Hepatocyte (in vitro differentiated cells): ENCODE measurements at regions not wholly inside any gene's neighbourhood (a gene's known extent, or its start where the extent isn't known, plus 50 kb on each side); places are given as distances from the start of the nearest gene placed in this dataset.

ENCODE experiments used
- DNase-seq: peaks from one replicate; pipeline ENCODE4 v3.0.0-alpha.2; 2016; ENCODE audit warnings: low spot score
- H2AFZ ChIP-seq: fragments of 200-600 bp; sonication (generic); 2 replicates; pipeline ENCODE4 v1.6.0; 2016; ENCODE audit warnings: antibody characterized with exemption, mild to moderate bottlenecking
- H3K27ac ChIP-seq: fragments of 200-600 bp; sonication (generic); 2 replicates; pipeline ENCODE4 v1.5.1; 2016; ENCODE audit warnings: mild to moderate bottlenecking
- H3K27me3 ChIP-seq: fragments of 200-600 bp; sonication (generic); 2 replicates; pipeline ENCODE4 v1.6.1; 2016
- H3K36me3 ChIP-seq: fragments of 200-600 bp; sonication (generic); replicated peaks from 2 replicates; pipeline ENCODE4 v1.5.1; 2016; ENCODE audit warnings: low read depth; ENCODE audit not compliant: insufficient read depth
- H3K4me1 ChIP-seq: fragments of 200-600 bp; sonication (generic); 2 replicates; pipeline ENCODE4 v1.5.1; 2016; ENCODE audit warnings: mild to moderate bottlenecking, moderate library complexity; ENCODE audit not compliant: insufficient read depth
- H3K4me2 ChIP-seq: fragments of 200-600 bp; sonication (generic); 2 replicates; pipeline ENCODE4 v1.6.0; 2016
- H3K4me3 ChIP-seq: fragments of 200-600 bp; sonication (generic); 2 replicates; pipeline ENCODE4 v1.5.1; 2016; ENCODE audit warnings: mild to moderate bottlenecking
- H3K79me2 ChIP-seq: fragments of 200-600 bp; sonication (generic); 2 replicates; pipeline ENCODE4 v1.6.0; 2017; ENCODE audit warnings: mild to moderate bottlenecking
- H3K9me2 ChIP-seq: fragments of 200-600 bp; sonication (generic); replicated peaks from 2 replicates; pipeline ENCODE4 v1.6.0; 2017; ENCODE audit warnings: mild to moderate bottlenecking; ENCODE audit not compliant: insufficient read depth
- H3K9me3 ChIP-seq: fragments of 200-600 bp; sonication (generic); 2 replicates; pipeline ENCODE4 v1.5.1; 2016; ENCODE audit warnings: low read depth, mild to moderate bottlenecking
- H4K20me1 ChIP-seq: fragments of 200-600 bp; sonication (generic); 2 replicates; pipeline ENCODE4 v1.6.0; 2016; ENCODE audit warnings: mild to moderate bottlenecking; ENCODE audit not compliant: insufficient read depth, poor library complexity, severe bottlenecking
- EZH2 ChIP-seq: fragments of 200-600 bp; sonication (generic); IDR thresholded peaks from 2 replicates; pipeline ENCODE4 v1.6.1; 2016; ENCODE audit warnings: antibody characterized with exemption, mild to moderate bottlenecking, borderline replicate concordance
- EZH2phosphoT487 ChIP-seq: fragments of 200-600 bp; sonication (generic); IDR thresholded peaks from one replicate; pipeline ENCODE4 v1.6.1; 2018; ENCODE audit warnings: antibody characterized with exemption, mild to moderate bottlenecking, low read depth, moderate library complexity; ENCODE audit not compliant: unreplicated experiment, severe bottlenecking
- WGBS: methylation state at CpG from one replicate; pipeline ENCODE4 v1.1.6; 2016; ENCODE audit warnings: low lambda C conversion rate; ENCODE audit errors: missing lambda C conversion rate; 5-methylcytosine and 5-hydroxymethylcytosine counted together
- TF ChIP-seq, protein P1 (sequence below): fragments of 200-600 bp; sonication (generic); IDR thresholded peaks from 2 replicates; pipeline ENCODE4 v1.5.1; 2016; ENCODE audit warnings: antibody characterized with exemption, mild to moderate bottlenecking; ENCODE audit not compliant: poor library complexity

DNA sequence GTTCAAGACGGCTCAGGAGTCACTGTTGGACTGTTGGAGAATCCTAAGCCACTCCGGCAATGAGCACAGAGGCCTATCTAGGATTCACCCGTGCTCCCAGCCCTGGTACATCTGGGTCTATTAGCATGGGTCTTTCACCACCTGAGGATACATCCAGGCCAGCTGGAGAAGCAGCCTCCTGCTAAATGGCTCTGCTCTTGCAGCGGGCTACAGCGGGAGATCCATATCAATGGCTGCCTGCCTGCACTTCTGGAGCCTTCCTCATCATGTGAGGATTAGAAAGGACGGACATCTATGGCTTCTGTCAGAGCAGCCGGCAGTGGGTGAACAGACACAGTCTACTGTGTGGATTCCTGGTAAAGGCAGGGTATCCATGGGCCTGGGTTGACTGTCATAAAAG is 357.4 kb downstream of the MLLT3 start:
- H3K79me2 ChIP-seq, result no peaks in the 10 kb centered on the region
- WGBS, result 80% methylated on average over 7 of the region's 7 CpGs

DNA sequence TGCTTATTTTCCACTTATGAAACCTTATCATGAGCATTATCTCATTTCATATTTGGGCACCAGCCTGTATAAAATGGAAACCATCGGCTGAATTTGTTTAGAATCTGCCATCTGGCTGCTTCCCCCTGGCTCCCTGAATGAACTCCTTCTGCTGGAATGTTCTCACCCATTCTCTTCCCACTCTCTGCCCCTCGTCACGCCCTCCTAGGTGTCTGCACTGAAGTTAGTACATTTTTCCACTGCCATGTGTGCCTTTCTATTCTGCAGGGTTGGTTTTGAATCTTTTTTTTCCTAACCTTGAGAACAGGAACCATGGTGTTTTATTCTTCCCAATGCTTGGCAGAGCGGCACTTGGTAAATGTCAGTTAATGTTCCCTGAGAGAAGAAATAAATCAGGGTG is 359.7 kb downstream of the MLLT3 start:
- DNase-seq, result no peak
- no peak overlapping the region for H3K27ac ChIP-seq
- H3K4me2 ChIP-seq, result no peak overlapping the region
- 69% methylated on average over 4 of the region's 4 CpGs for WGBS
- no peaks in the 10 kb centered on the region for H3K4me1 ChIP-seq
- no peaks in the 10 kb centered on the region for H3K27me3 ChIP-seq
- H3K36me3 ChIP-seq, result no peaks in the 10 kb centered on the region
- no peak overlapping the region for H3K4me3 ChIP-seq
- no peak overlapping the region for H2AFZ ChIP-seq
- no peaks in the 10 kb centered on the region for H3K9me3 ChIP-seq
- no peaks in the 10 kb centered on the region for H4K20me1 ChIP-seq
- TF ChIP-seq, protein P1, sequence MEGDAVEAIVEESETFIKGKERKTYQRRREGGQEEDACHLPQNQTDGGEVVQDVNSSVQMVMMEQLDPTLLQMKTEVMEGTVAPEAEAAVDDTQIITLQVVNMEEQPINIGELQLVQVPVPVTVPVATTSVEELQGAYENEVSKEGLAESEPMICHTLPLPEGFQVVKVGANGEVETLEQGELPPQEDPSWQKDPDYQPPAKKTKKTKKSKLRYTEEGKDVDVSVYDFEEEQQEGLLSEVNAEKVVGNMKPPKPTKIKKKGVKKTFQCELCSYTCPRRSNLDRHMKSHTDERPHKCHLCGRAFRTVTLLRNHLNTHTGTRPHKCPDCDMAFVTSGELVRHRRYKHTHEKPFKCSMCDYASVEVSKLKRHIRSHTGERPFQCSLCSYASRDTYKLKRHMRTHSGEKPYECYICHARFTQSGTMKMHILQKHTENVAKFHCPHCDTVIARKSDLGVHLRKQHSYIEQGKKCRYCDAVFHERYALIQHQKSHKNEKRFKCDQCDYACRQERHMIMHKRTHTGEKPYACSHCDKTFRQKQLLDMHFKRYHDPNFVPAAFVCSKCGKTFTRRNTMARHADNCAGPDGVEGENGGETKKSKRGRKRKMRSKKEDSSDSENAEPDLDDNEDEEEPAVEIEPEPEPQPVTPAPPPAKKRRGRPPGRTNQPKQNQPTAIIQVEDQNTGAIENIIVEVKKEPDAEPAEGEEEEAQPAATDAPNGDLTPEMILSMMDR, result no peak
- TF ChIP-seq EZH2, result no peak
- H3K9me2 ChIP-seq, result no peaks in the 10 kb centered on the region
- no peaks in the 10 kb centered on the region for H3K79me2 ChIP-seq

More for the DNA sequence above, 357.4 kb downstream of the MLLT3 start:
- no peak for DNase-seq
- Histone ChIP-seq H3K9me3 (no peaks in the 10 kb centered on the region), H3K9me2 (no peaks in the 10 kb centered on the region), H3K4me2 (no peak overlapping the region), H3K4me1 (no peaks in the 10 kb centered on the region), H4K20me1 (no peaks in the 10 kb centered on the region), H3K36me3 (no peaks in the 10 kb centered on the region), H2AFZ (no peak overlapping the region), H3K27me3 (no peaks in the 10 kb centered on the region), H3K4me3 (no peak overlapping the region), H3K27ac (no peak overlapping the region)
- no peak for TF ChIP-seq EZH2phosphoT487
- no peak for TF ChIP-seq EZH2
- TF ChIP-seq, protein P1, result no peak

DNA sequence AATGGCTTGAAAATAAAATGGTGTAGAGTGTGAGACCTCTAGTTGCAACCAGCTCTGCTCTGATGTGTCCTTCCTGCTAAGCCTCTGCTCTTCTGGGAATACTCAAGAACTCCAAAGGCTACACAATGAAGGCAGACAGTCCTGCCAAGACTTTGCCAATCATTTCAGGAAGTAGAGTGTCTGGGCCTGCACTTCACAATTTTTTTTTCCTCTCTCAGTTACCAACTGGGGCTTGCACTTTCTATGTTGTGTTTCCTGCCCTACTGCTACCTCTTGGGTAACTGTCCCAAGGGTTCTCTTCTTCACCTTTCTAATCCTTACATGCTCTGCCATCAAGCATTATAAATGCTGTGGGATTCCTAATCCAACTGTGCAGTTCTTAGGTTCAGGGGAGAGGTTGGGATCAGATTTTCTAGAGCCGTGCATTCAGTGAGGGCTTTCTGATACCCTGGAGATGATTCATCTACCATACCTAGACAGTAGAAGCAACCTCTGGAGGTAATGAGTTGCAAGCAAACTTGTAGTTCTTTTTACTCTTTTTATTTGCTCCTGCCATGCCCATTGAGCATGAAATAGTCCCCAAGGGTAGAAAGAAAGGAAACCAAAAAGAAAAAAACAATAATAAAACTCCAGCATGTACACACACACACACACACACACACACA is 365.9 kb downstream of the MLLT3 start:
- no peaks in the 10 kb centered on the region for H3K9me3 ChIP-seq
- H3K4me1 ChIP-seq, result no peaks in the 10 kb centered on the region
- 81% methylated on average over 1 of the region's 1 CpG for WGBS
- H3K9me2 ChIP-seq, result no peaks in the 10 kb centered on the region
- DNase-seq, result no peak
- H3K27ac ChIP-seq, result no peak overlapping the region
- no peak overlapping the region for H2AFZ ChIP-seq
- no peaks in the 10 kb centered on the region for H3K36me3 ChIP-seq
- no peak overlapping the region for H3K4me3 ChIP-seq
- TF ChIP-seq EZH2phosphoT487, result no peak
- TF ChIP-seq, protein P1, result no peak
- no peak for TF ChIP-seq EZH2
- no peaks in the 10 kb centered on the region for H4K20me1 ChIP-seq
- H3K27me3 ChIP-seq, result no peaks in the 10 kb centered on the region
- no peaks in the 10 kb centered on the region for H3K79me2 ChIP-seq
- H3K4me2 ChIP-seq, result no peak overlapping the region
